Activated T-cell treated with anti-CD3 and anti-CD28 coated beads, Interleukin-2, amount 50 U/mL, for 4 hours (primary cell): ENCODE measurements at regions not wholly inside any gene's neighbourhood (a gene's known extent, or its start where the extent isn't known, plus 50 kb on each side); places are given as distances from the start of the nearest gene placed in this dataset.
"Not testable (repeated sequence)": the region's sequence is repeated elsewhere in the genome, so short reads cannot be mapped to it uniquely, and the experiment has no call there.

Experiments used
- ATAC-seq, 2 donors: fragments of 200-7000 bp; cut with Tn5 transposase; one replicate each; pipeline ENCODE4 v1.10.0; 2021
- DNase-seq: peaks from one replicate; pipeline ENCODE4 v3.0.0-alpha.2; 2020
- H3K27me3 Mint-ChIP-seq: one replicate; pipeline ENCODE4 v1.8.0; 2021; ENCODE audit warnings: low read depth, mixed read lengths
- H3K36me3 Mint-ChIP-seq: one replicate; pipeline ENCODE4 v1.8.0; 2022; ENCODE audit warnings: mixed read lengths; ENCODE audit not compliant: insufficient read depth
- H3K4me1 Mint-ChIP-seq: one replicate; pipeline ENCODE4 v1.8.0; 2021; ENCODE audit warnings: low read depth, mixed read lengths
- H3K4me3 Mint-ChIP-seq: one replicate; pipeline ENCODE4 v1.8.0; 2021; ENCODE audit warnings: mild to moderate bottlenecking, moderate library complexity, mixed read lengths
- H3K9me3 Mint-ChIP-seq: one replicate; pipeline ENCODE4 v1.8.0; 2021; ENCODE audit warnings: mixed read lengths

DNA sequence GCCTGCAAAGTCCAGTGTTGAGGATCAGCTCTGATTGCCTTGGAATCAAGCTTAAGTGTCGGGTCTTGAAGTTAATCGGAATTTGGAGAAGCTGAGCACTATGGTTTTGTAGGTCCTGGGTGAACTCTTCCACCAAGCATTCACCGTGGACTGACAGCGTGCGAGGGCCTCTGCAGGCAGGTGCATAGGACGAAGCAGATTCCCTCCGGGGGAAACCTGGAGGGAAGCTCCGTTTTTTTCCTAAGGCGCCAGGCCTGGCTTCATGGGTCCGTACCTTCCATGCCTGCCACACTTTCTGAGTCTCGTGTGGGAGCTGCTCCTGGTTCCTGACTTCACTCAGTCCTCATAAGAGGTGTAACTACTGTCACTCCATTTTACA lies 170.1 kb downstream of the CRYBB2 start:
- Mint-ChIP-seq H3K36me3 (no peaks in the 10 kb centered on the region), H3K4me3 (no peak overlapping the region), H3K9me3 (no peaks in the 10 kb centered on the region), H3K4me1 (peaks cover 55% of the 10 kb centered on the region), H3K27me3 (no peaks in the 10 kb centered on the region)
- ATAC-seq: no peak
- no peak for DNase-seq

DNA sequence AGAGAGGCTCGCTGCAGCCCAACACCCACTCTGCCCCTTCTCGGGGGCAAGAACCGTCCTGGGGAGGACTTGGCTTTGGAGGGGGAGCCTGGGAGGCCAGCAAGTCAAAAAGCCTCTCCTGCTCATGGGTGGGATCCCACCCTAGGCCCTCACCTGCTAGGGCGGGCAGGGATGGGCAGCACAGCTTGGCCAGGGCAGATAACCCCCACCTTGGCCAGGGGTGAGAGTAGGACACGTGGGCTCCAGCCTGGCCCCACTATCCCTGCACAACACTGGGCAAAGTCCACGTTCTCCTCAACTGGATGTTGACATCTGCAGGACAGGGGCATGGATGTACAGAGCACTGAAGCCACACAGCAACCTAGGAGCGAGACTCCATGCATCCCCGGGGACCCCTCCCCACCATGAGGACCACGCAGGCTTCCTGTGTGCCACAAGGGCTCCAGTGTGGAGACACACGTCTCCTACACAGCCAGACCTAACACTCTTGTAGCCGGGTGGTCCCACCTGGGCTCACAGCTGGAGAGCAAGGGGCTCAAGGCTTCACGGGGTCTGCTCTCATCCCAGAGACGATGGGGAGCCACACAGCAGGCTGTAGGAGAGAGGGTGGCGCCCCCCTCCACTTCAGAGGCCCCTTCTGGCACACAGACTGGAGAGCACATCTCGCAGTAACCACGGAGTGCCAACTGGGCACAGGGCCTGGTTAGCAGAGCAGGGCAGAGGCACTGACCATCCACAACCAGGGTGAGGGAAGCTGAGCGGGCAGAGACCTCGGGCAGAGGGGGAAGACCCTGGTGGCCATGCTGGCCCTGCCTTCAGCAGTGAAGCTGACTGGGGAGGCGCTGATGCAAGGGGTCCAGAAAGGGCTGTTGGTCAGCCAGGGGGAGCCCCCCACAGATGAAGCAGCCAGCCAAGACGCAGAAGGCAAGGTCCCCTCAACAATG lies 171.1 kb downstream of the CRYBB2 start:
- DNase-seq: no peak
- Mint-ChIP-seq H3K27me3 (no peaks in the 10 kb centered on the region), H3K9me3 (no peaks in the 10 kb centered on the region), H3K36me3 (no peaks in the 10 kb centered on the region), H3K4me1 (peaks cover 57% of the 10 kb centered on the region), H3K4me3 (no peak overlapping the region)
- ATAC-seq: no peak

DNA sequence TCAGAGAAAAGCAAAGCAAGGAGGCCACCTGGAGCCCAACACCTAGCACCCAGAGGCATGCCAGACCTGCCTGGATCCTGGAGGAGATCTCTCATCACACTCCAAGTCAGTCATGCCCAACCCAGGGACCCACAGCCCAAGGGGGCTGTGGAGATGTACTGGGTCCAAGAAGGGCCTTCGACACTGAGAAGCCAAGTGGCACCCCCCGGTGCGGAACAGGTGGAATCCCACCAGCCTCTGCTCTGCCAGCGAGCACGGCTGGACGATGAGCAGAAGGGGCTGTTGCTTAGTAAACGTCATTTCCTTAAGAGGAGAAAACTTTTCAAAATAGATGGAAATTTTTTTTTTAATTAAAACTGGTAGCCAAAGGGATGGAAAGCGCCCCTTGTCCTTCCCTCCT lies 171.9 kb upstream of the GRK3 start:
- ATAC-seq: no peak
- H3K4me1 Mint-ChIP-seq: peaks cover 46% of the 10 kb centered on the region
- no peaks in the 10 kb centered on the region for H3K27me3 Mint-ChIP-seq
- H3K36me3 Mint-ChIP-seq: peaks cover 2% of the 10 kb centered on the region
- H3K9me3 Mint-ChIP-seq: no peaks in the 10 kb centered on the region
- H3K4me3 Mint-ChIP-seq: no peak overlapping the region
- no peak for DNase-seq

DNA sequence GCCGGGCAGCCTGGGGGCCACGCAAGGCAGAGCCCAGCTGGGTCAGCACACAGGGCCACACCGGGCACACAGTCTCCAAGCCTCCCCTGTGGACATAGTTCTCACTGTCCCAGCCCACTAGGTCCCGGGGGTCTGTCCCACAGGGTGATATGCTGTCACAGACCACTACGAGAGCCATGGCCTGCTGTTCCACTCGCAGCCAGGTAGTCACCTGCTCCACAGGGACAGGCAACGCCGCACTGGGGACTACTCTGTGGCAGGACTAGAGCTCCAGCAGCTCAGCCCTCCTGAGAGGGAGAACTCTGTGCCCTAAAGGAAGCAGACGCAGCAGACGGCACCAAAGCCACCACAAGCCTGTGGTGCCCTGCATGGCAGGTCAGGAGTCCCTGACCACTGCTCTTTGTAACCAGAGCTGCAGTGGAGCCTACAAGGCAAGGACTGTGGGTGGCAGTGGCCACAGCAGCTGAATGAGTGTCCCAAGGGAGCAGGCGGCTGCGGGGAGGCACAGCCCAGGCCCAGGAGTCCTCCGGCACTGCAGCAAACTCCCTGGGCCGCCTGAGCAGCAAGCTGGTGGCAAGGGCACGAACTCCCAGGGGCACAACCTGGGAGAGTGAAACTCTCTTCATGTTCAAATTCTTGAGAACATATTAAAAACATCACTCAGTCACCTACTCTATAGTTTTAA lies 171.2 kb upstream of the GRK3 start:
- DNase-seq (no peak), ATAC-seq (no peak)
- H3K4me1 Mint-ChIP-seq: peaks cover 42% of the 10 kb centered on the region
- H3K4me3 Mint-ChIP-seq: no peak overlapping the region
- no peaks in the 10 kb centered on the region for H3K9me3 Mint-ChIP-seq
- H3K36me3 Mint-ChIP-seq: peaks cover 2% of the 10 kb centered on the region
- no peaks in the 10 kb centered on the region for H3K27me3 Mint-ChIP-seq

DNA sequence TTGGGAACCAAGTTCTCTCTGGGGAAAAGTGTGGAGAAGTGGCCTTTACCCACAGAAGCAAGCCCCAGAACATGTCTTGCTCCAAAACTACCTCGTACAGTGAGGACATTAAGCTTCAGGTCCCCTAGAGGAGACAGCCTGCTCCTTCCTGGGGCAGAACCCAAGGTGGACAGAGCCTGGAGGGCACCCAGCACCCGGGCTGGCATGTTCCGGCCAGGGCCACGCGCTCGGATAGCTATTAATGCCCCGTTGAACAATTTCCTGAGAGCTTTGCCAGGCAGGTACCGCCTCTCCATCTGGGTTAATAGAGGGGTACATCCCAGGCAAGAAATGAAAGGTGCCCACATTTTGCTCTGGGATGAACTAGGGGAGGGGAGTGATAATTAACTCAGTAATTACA lies 169.0 kb upstream of the GRK3 start:
- Mint-ChIP-seq H3K27me3 (no peaks in the 10 kb centered on the region), H3K4me3 (no peak overlapping the region), H3K9me3 (no peaks in the 10 kb centered on the region), H3K36me3 (peaks cover 2% of the 10 kb centered on the region), H3K4me1 (peaks cover 32% of the 10 kb centered on the region)
- ATAC-seq (no peak), DNase-seq (no peak)

DNA sequence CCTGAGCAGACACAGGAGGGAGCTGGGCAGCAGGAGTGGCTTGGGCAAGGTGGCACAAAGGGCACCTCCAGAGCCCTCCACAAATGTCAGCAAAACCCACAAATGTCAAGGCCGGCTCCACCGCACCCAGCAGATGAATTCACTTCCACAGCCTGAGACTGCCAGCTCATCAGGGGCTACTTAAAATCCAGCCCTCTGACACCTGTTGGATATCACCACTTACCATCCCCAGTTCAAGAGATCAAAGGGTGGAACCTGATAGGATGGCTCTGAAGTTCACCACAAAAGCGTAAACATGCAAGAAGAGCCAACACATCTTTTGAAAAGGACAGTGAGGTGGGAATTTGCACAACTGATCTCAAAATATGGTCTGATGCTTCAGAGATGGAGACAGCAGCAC lies 168.6 kb upstream of the GRK3 start:
- Mint-ChIP-seq H3K4me1 (peaks cover 27% of the 10 kb centered on the region), H3K9me3 (no peaks in the 10 kb centered on the region), H3K36me3 (peaks cover 2% of the 10 kb centered on the region), H3K4me3 (no peak overlapping the region), H3K27me3 (no peaks in the 10 kb centered on the region)
- ATAC-seq (no peak), DNase-seq (no peak)

DNA sequence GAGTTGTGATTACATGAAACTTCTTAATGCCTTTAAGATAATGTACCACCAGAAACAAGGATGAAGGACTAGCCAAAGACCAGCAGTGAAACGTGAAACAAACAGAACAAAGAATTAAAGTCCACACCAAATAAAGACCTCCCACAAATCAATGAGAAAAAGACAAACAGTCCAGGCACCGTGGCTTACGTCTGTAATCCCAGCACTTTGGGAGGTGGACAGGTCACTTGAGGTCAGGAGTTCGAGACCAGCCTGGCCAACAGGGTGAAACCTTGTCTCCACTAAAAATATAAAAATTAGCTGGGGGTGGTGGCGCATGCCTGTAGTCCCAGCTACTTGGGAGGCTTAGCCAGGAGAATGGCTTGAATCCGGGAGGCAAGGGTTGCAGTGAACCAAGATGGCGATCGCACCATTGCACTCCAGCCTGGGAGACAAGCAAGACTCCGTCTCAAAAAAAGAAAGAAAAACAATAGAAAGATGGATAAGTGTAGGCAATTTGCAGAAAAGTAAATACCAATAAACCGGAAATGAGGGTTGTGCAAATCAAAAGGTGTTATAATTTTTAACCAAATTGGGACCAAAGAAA lies 167.8 kb upstream of the GRK3 start:
- DNase-seq: no peak
- ATAC-seq: no peak
- Mint-ChIP-seq H3K27me3 (no peaks in the 10 kb centered on the region), H3K4me1 (peaks cover 27% of the 10 kb centered on the region), H3K36me3 (peaks cover 2% of the 10 kb centered on the region), H3K4me3 (no peak overlapping the region), H3K9me3 (no peaks in the 10 kb centered on the region)

DNA sequence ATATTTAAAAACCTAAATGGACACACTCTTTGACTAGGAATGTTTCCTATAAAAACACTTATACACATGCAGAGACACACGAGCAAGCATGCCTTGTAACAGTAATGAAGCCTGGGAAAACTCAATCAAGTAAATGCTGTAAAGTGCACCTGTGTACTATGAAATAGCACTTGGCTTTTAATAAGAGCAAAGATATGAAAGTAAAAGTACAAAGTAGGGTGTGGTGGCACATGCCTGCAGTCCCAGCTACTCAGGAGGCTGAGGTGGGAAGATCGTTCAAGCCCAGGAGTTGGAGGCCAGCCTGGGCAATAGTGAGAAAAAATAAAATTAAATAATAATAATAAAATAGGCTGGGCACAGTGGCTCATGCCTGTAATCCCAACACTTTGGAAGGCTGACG lies 166.9 kb upstream of the GRK3 start:
- H3K27me3 Mint-ChIP-seq: no peaks in the 10 kb centered on the region
- ATAC-seq (no peak), DNase-seq (no peak)
- no peak overlapping the region for H3K4me3 Mint-ChIP-seq
- H3K9me3 Mint-ChIP-seq: no peaks in the 10 kb centered on the region
- peaks cover 35% of the 10 kb centered on the region for H3K4me1 Mint-ChIP-seq
- H3K36me3 Mint-ChIP-seq: peaks cover 2% of the 10 kb centered on the region

DNA sequence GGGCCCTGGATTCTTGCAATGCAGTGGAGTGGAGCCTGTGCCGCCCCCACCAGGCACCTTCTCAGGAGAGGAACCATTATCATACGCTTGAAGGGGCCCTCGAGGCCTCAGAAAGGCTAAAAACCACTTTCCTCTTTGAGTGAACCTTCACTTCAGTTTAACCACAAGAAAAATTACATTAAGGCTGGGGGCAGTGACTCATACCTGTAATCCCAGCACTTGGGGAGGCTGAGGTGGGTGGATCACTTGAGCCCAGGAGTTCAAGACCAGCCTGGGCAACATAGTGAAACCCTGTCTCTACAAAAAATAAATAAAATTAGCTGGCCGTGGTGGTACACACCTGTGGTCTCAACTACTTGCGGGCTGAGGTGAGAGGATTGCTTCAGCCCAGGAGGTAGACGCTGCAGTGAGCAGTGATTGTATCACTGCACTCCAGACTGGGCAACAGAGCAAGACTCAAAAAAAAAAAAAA lies 165.8 kb upstream of the GRK3 start:
- not testable (repeated sequence) for DNase-seq, H3K27me3 Mint-ChIP-seq, H3K36me3 Mint-ChIP-seq, H3K9me3 Mint-ChIP-seq, H3K4me3 Mint-ChIP-seq
- peak; percentile 84 to 88 for ATAC-seq
- H3K4me1 Mint-ChIP-seq: peaks cover 41% of the 10 kb centered on the region

DNA sequence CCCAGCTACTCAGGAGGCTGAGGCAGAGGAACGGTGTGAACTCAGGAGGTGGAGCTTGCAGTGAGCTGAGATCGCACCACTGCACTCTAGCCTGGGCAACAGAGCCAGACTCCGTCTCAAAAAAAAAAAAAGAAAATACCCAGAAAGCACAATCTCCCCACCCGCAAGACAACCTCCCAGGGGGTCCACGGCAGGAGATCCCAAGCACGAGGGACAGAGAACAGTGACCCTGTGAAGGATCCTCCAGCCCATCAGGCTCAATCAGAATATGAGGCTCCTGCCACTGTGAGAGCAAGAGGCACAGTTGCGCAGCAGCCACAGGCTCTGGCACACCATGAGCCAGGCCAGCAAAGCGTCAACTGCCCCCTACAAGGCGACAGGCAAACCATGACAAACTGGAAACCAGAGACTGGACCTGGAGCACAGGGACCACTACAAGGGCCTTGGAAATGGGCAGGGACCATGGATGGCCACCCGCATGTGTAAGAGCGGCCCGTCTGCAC lies 164.8 kb upstream of the GRK3 start:
- Mint-ChIP-seq H3K36me3 (peaks cover 2% of the 10 kb centered on the region), H3K27me3 (no peaks in the 10 kb centered on the region), H3K4me1 (peaks cover 48% of the 10 kb centered on the region), H3K4me3 (no peak overlapping the region), H3K9me3 (no peaks in the 10 kb centered on the region)
- ATAC-seq (no peak), DNase-seq (no peak)

DNA sequence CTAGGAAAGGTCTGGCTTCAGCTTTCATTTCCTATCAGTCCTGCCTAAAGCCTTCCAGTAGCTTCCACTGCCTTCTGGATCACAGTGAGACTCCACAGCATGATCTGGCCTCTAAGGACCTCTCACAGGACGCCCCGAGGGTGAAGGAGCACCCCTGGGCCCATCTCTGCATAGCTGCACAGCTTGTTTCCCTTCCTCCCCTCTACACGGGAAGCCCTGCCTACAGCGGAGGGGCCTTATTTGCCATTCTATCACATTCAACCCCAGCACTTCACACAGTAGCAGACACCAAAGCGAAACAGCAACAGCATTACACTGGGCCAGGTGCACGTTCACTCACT lies 162.3 kb upstream of the GRK3 start:
- DNase-seq (no peak), ATAC-seq (no peak)
- H3K9me3 Mint-ChIP-seq: no peaks in the 10 kb centered on the region
- no peaks in the 10 kb centered on the region for H3K36me3 Mint-ChIP-seq
- H3K4me3 Mint-ChIP-seq: no peak overlapping the region
- no peaks in the 10 kb centered on the region for H3K27me3 Mint-ChIP-seq
- peaks cover 45% of the 10 kb centered on the region for H3K4me1 Mint-ChIP-seq

DNA sequence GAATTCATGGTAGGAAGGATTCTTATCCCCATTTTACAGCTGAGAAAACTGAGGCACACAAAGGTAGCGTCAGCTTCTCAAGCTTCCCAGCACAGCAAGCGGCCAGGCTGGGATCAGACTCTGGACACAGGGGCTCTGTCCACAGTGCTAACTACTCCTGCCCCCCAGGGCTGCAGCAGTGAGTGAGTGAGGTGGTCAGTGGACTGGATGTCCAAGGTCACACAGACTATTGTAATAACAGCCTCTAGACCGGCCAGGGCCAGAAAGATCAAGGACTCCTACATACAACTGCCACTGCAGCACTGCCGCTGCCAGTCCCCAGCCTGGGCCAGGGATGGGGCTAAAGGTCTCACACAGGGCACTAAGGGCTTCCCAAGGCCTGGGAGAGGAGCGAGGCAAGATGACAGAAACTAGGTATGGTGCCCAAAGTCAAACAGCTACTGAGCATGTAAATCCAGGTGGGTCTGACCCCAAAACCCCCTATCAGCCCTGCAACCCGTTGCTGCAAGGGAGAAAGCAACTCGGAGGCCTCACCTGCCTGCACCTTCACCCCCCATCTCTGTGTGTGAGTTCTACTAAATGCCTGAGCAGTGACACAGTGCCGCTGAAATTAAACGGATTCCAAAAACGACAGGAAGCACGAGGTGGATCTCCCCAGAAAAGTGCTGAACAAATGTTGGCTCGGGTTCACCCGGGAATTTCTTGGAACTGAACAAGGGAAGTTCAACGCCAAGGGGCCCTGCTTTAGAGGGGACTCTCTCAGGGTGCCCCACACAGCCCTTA lies 161.8 kb upstream of the GRK3 start:
- no peak for ATAC-seq
- Mint-ChIP-seq H3K36me3 (no peaks in the 10 kb centered on the region), H3K9me3 (no peaks in the 10 kb centered on the region), H3K27me3 (no peaks in the 10 kb centered on the region), H3K4me3 (no peak overlapping the region), H3K4me1 (peaks cover 40% of the 10 kb centered on the region)
- no peak for DNase-seq

DNA sequence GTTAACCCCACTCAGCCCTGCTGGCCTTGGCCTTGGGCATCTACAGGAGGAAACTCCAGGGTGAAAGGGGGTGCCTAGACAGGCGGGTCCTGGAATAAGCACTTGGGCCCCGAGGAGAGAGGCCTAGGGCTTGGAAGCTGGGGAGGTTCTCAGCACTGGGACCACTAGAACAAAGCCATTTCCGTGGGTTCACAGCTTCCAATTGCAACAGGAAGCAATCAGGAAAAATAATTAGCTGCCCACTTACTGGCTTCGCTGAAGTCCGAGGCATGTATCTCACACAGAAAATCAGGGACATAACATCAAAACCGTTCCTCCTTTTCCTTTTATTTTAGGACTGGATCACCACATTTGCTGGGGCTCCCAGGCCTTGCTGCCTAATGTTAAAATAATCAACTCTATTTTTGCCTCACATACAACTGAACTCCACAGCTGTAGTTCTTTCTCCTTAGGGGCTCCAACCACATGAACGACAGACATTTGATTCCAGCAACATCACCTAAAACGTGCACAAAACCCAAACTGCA lies 161.1 kb upstream of the GRK3 start:
- Mint-ChIP-seq H3K27me3 (no peaks in the 10 kb centered on the region), H3K9me3 (no peaks in the 10 kb centered on the region), H3K4me1 (peaks cover 39% of the 10 kb centered on the region), H3K36me3 (no peaks in the 10 kb centered on the region), H3K4me3 (peak overlapping the region; percentile 84)
- DNase-seq (no peak), ATAC-seq (no peak)
